ENCODE measurements at regions not wholly inside any gene's neighbourhood (a gene's known extent, or its start where the extent isn't known, plus 50 kb on each side); places are given as distances from the start of the nearest gene placed in this dataset.

DNA sequence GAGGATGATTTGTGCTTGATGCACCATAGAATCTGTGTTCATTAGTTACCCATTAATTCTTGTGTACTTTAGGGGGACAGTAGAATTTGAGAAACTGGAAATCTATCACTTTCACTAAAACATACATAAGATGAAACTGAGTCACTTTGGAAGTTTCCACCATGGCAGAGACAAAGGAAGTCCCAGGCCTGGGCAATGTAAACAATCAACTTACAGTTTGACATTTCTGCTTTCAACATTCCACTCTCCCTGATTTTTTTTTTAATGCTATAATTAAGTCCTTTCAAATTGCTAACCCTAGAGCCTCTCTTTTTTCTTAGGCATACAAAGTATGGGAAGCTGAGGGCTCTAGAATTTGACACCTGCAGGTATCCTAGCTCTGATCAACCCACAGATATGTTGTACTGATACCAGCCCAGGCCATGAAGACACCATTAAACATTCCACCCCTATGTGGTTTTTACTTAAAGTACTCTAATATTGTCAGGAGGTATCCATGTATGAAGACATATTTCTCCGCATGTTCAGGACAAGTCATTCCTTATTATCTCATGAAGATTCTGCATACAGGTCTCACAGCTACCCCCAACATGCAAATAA, 88.5 kb upstream of the GLS start:
- Histone ChIP-seq H3K36me3 (ENCODE audit: insufficient read depth, low read length, poor library complexity, severe bottlenecking) (no peaks in the 10 kb centered on the region), H3K4me3 (ENCODE audit: low read depth, low read length, poor library complexity, severe bottlenecking) (no peak overlapping the region), H3K27ac (ENCODE audit: low read depth, low read length, poor library complexity, severe bottlenecking) (peak overlapping the region; percentile 66), H3K27me3 (replicated peaks; ENCODE audit: insufficient read depth, low read depth, low read length, poor library complexity) (no peaks in the 10 kb centered on the region), H3K4me1 (ENCODE audit: insufficient read depth, low read length, poor library complexity, severe bottlenecking) (peaks cover 42% of the 10 kb centered on the region), H3K9me3 (ENCODE audit: low read depth, low read length, poor library complexity, severe bottlenecking) (no peaks in the 10 kb centered on the region)
- TF ChIP-seq, protein P1, sequence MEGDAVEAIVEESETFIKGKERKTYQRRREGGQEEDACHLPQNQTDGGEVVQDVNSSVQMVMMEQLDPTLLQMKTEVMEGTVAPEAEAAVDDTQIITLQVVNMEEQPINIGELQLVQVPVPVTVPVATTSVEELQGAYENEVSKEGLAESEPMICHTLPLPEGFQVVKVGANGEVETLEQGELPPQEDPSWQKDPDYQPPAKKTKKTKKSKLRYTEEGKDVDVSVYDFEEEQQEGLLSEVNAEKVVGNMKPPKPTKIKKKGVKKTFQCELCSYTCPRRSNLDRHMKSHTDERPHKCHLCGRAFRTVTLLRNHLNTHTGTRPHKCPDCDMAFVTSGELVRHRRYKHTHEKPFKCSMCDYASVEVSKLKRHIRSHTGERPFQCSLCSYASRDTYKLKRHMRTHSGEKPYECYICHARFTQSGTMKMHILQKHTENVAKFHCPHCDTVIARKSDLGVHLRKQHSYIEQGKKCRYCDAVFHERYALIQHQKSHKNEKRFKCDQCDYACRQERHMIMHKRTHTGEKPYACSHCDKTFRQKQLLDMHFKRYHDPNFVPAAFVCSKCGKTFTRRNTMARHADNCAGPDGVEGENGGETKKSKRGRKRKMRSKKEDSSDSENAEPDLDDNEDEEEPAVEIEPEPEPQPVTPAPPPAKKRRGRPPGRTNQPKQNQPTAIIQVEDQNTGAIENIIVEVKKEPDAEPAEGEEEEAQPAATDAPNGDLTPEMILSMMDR (conservative IDR thresholded peaks at IDR 0.05; ENCODE audit: low read depth, low read length), result no peak
- POLR2A ChIA-PET (ENCODE audit: low non-redundant PET), result no interaction called here
- intact Hi-C loops (cut with micrococcal nuclease; ENCODE audit: unreplicated experiment), result no loop called here
- CTCF ChIA-PET, result interaction anchor here (0.6 kb wide), 1 partner anchor 20 kb away, joined by 7 read pairs; no protein-coding TSS in a partner anchor
- DNase-seq (ENCODE audit: low spot score), result peak; percentile 14
- no TSS peak for BruUV-seq (replicated peaks)

DNA sequence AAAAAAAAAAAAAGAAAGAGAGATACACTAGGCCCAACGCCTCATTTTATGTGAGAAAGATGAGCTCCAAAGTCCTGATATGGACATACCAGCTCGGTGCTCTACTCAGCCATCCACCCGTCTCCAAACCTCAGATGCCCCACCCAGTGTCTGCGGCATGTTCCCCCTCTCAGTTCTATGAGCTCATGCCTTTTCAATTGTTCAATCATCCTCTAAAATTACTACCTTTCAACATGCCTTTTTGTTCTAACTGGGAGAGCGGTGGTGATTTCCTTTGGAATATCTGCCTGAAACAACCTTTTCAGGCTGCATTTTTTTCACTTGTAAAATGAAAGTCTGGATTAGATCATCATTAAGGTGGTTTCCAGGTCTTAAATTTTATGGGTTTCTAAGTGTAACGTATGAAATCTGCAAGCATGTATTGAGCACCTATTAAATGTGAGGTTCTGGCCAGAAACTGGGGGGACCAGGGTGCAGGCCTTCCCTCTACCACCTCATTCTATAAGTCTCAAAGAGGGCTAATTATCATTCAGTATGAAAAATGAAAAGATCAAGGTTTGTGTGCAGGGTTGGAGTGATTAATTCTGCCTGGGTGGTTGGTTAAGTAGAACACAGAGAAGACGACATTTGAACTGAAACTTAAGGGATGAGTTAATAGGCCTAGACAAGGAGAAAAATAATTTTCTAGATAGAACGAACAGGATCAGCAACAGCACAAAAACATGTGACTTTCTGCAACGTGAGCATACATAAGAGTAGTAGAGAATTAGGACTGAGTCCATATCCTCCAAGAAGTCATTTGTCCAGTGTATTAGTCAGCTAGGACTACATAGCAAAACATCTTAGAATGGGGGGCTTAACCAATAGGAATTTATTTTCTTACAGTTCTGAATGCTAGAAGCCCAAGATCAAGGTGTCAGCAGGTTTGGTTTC, 87.4 kb upstream of the GLS start:
- no peak for DNase-seq (ENCODE audit: low spot score)
- BruUV-seq (replicated peaks), result no TSS peak
- no peak overlapping the region for H3K27ac ChIP-seq (ENCODE audit: low read depth, low read length, poor library complexity, severe bottlenecking)
- ChIA-PET POLR2A (ENCODE audit: low non-redundant PET) (no interaction called here), CTCF (interaction anchor here (0.6 to 0.7 kb wide), 2 partner anchors 152 to 1120 kb away, joined by 8 to 9 read pairs; no protein-coding TSS in a partner anchor)
- H3K4me1 ChIP-seq (ENCODE audit: insufficient read depth, low read length, poor library complexity, severe bottlenecking), result peaks cover 37% of the 10 kb centered on the region
- intact Hi-C loops (cut with micrococcal nuclease; ENCODE audit: unreplicated experiment), result no loop called here
- no peaks in the 10 kb centered on the region for H3K36me3 ChIP-seq (ENCODE audit: insufficient read depth, low read length, poor library complexity, severe bottlenecking)
- no peaks in the 10 kb centered on the region for H3K9me3 ChIP-seq (ENCODE audit: low read depth, low read length, poor library complexity, severe bottlenecking)
- H3K27me3 ChIP-seq (replicated peaks; ENCODE audit: insufficient read depth, low read depth, low read length, poor library complexity), result no peaks in the 10 kb centered on the region
- TF ChIP-seq, protein P1 (conservative IDR thresholded peaks at IDR 0.05; ENCODE audit: low read depth, low read length), result no peak
- TF ChIP-seq EZH2 (IDR thresholded peaks at IDR 0.05; ENCODE audit: borderline replicate concordance, low read depth, low read length, poor library complexity, severe bottlenecking), result no peak
- H3K4me3 ChIP-seq (ENCODE audit: low read depth, low read length, poor library complexity, severe bottlenecking), result no peak overlapping the region

DNA sequence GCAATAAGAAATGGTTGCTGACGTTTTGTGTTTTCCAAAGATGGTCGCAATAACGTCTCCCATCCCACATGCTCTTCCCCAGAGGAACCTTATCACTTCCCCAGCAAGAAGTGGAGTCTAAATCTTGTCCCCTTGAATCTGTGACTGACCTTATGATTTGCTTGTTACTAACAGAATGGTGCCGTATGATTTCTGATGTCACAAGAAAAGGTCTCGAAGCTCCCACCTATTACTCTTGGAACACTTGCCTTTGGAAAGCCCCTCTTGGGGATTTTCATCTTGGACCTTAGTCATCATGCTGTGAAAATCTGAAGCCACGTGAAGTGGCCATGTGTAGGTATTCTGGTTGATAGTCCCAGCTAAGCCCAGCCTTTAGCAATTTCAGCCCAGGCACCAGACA, 86.2 kb upstream of the GLS start:
- Histone ChIP-seq H3K36me3 (ENCODE audit: insufficient read depth, low read length, poor library complexity, severe bottlenecking) (no peaks in the 10 kb centered on the region), H3K27me3 (replicated peaks; ENCODE audit: insufficient read depth, low read depth, low read length, poor library complexity) (no peaks in the 10 kb centered on the region), H3K4me3 (ENCODE audit: low read depth, low read length, poor library complexity, severe bottlenecking) (no peak overlapping the region), H3K27ac (ENCODE audit: low read depth, low read length, poor library complexity, severe bottlenecking) (no peak overlapping the region), H3K9me3 (ENCODE audit: low read depth, low read length, poor library complexity, severe bottlenecking) (no peaks in the 10 kb centered on the region), H3K4me1 (ENCODE audit: insufficient read depth, low read length, poor library complexity, severe bottlenecking) (peaks cover 29% of the 10 kb centered on the region)
- no peak for DNase-seq (ENCODE audit: low spot score)
- ChIA-PET CTCF (interaction anchor here (0.6 kb wide), 1 partner anchor 154 kb away, joined by 8 read pairs; no protein-coding TSS in a partner anchor), POLR2A (ENCODE audit: low non-redundant PET) (no interaction called here)
- TF ChIP-seq, protein P1 (conservative IDR thresholded peaks at IDR 0.05; ENCODE audit: low read depth, low read length), result no peak
- no peak for TF ChIP-seq EZH2 (IDR thresholded peaks at IDR 0.05; ENCODE audit: borderline replicate concordance, low read depth, low read length, poor library complexity, severe bottlenecking)
- no TSS peak for BruUV-seq (replicated peaks)
- intact Hi-C loops (cut with micrococcal nuclease; ENCODE audit: unreplicated experiment), result no loop called here
